Smooth muscle cell (in vitro differentiated cells): ENCODE measurements at regions not wholly inside any gene's neighbourhood (a gene's known extent, or its start where the extent isn't known, plus 50 kb on each side); places are given as distances from the start of the nearest gene placed in this dataset.

Source experiments
- DNase-seq: peaks from one replicate; lab custom pipeline; 2025; ENCODE audit not compliant: unreplicated experiment; lab: John Stamatoyannopoulos, UW
- H2AFZ ChIP-seq: fragments of 200-600 bp; sonication (generic); 2 replicates; pipeline ENCODE4 v1.6.0; 2016; ENCODE audit warnings: antibody characterized with exemption, low read depth, mild to moderate bottlenecking
- H3F3A ChIP-seq: fragments of 200-600 bp; sonication (generic); 2 replicates; pipeline ENCODE4 v1.6.0; 2017; ENCODE audit warnings: antibody characterized with exemption, low read depth
- H3K27ac ChIP-seq: fragments of 200-600 bp; sonication (generic); 2 replicates; pipeline ENCODE4 v1.5.1; 2016; ENCODE audit warnings: low read depth, mild to moderate bottlenecking
- H3K27me3 ChIP-seq: fragments of 200-600 bp; sonication (generic); 2 replicates; pipeline ENCODE4 v1.6.1; 2016; ENCODE audit warnings: low read depth, mild to moderate bottlenecking
- H3K36me3 ChIP-seq: fragments of 200-600 bp; sonication (generic); 2 replicates; pipeline ENCODE4 v1.5.1; 2016; ENCODE audit warnings: low read depth
- H3K4me1 ChIP-seq: fragments of 200-600 bp; sonication (generic); 2 replicates; pipeline ENCODE4 v1.5.1; 2016; ENCODE audit warnings: low read depth
- H3K4me2 ChIP-seq: fragments of 200-600 bp; sonication (generic); 2 replicates; pipeline ENCODE4 v1.6.0; 2016; ENCODE audit warnings: mild to moderate bottlenecking
- H3K4me3 ChIP-seq: fragments of 200-600 bp; sonication (generic); 2 replicates; pipeline ENCODE4 v1.5.1; 2016; ENCODE audit warnings: mild to moderate bottlenecking
- H3K79me2 ChIP-seq: fragments of 200-600 bp; sonication (generic); 2 replicates; pipeline ENCODE4 v1.6.0; 2016; ENCODE audit warnings: low read depth, mild to moderate bottlenecking
- H3K9ac ChIP-seq: fragments of 200-600 bp; sonication (generic); 2 replicates; pipeline ENCODE4 v1.6.0; 2016; ENCODE audit warnings: low read depth
- H3K9me3 ChIP-seq: fragments of 200-600 bp; sonication (generic); replicated peaks from 2 replicates; pipeline ENCODE4 v1.5.1; 2016; ENCODE audit warnings: low read depth
- H4K20me1 ChIP-seq: fragments of 200-600 bp; sonication (generic); 2 replicates; pipeline ENCODE4 v1.6.0; 2016; ENCODE audit warnings: low read depth
- CTCF ChIP-seq: fragments of 200-600 bp; sonication (generic); IDR thresholded peaks from 2 replicates; pipeline ENCODE4 v1.5.1; 2017; ENCODE audit warnings: borderline replicate concordance, mild to moderate bottlenecking, antibody characterized with exemption; ENCODE audit not compliant: insufficient read depth, poor library complexity, severe bottlenecking
- WGBS: methylation state at CpG from one replicate; pipeline ENCODE4 v1.1.7; 2016; ENCODE audit warnings: low lambda C conversion rate; 5-methylcytosine and 5-hydroxymethylcytosine counted together

GRCh38 chr20:57777911-57778310 is 68.1 kb upstream of the PMEPA1 start:
- Histone ChIP-seq H3K4me1 (no peaks in the 10 kb centered on the region), H3K4me2 (no peak overlapping the region), H3K36me3 (no peaks in the 10 kb centered on the region), H3K27ac (no peak overlapping the region), H3K4me3 (no peak overlapping the region), H3K9ac (no peak overlapping the region), H2AFZ (no peak overlapping the region), H3K79me2 (no peaks in the 10 kb centered on the region), H3K27me3 (no peaks in the 10 kb centered on the region), H3K9me3 (no peaks in the 10 kb centered on the region), H4K20me1 (no peaks in the 10 kb centered on the region), H3F3A (no peaks in the 10 kb centered on the region)
- TF ChIP-seq CTCF = no peak
- no peak for DNase-seq
- WGBS = 96% methylated on average over 2 of the region's 2 CpGs

- Histone ChIP-seq H3K79me2 (no peaks in the 10 kb centered on the region), H3K4me3 (no peak overlapping the region), H4K20me1 (no peaks in the 10 kb centered on the region), H3F3A (peaks cover 16% of the 10 kb centered on the region), H2AFZ (no peak overlapping the region), H3K9ac (no peak overlapping the region), H3K27ac (no peak overlapping the region), H3K9me3 (no peaks in the 10 kb centered on the region), H3K36me3 (no peaks in the 10 kb centered on the region), H3K27me3 (no peaks in the 10 kb centered on the region), H3K4me2 (no peak overlapping the region), H3K4me1 (peaks cover 9% of the 10 kb centered on the region)
- no peak for TF ChIP-seq CTCF
- no peak for DNase-seq
- 93% methylated on average over 5 of the region's 5 CpGs for WGBS
Measured at GRCh38 chr20:57774951-57775350, 65.1 kb upstream of the PMEPA1 start.

- Histone ChIP-seq H3K4me1 (peaks cover 9% of the 10 kb centered on the region), H3K9me3 (no peaks in the 10 kb centered on the region), H2AFZ (no peak overlapping the region), H3K36me3 (no peaks in the 10 kb centered on the region), H3K4me3 (no peak overlapping the region), H3K4me2 (no peak overlapping the region), H4K20me1 (no peaks in the 10 kb centered on the region), H3F3A (peaks cover 18% of the 10 kb centered on the region), H3K27ac (no peak overlapping the region), H3K27me3 (no peaks in the 10 kb centered on the region), H3K9ac (no peak overlapping the region), H3K79me2 (no peaks in the 10 kb centered on the region)
- WGBS = 99% methylated on average over 12 of the region's 12 CpGs
- no peak for TF ChIP-seq CTCF
- DNase-seq = no peak
Measured at GRCh38 chr20:57774111-57774880, 64.5 kb upstream of the PMEPA1 start.
